ENCODE measurements at regions not wholly inside any gene's neighbourhood (a gene's known extent, or its start where the extent isn't known, plus 50 kb on each side); places are given as distances from the start of the nearest gene placed in this dataset.

- TF ChIP-seq CTCF (conservative IDR thresholded peaks at IDR 0.05; ENCODE audit: low read depth in 2 of 2) (no peak), EZH2 (IDR thresholded peaks at IDR 0.05; ENCODE audit: low read depth, unreplicated experiment) (no peak)
These were observed 329.5 kb downstream of the GRIA2 start (continued) for GRCh38 chr4:157550028-157550427.

- TF ChIP-seq EZH2phosphoT487 (IDR thresholded peaks at IDR 0.05; ENCODE audit: unreplicated experiment) (no peak), ETS1 (IDR thresholded peaks at IDR 0.05) (no peak), ZNF462 (CRISPR knock-in tag; IDR thresholded peaks at IDR 0.05) (no peak), ZNF331 (CRISPR knock-in tag; IDR thresholded peaks at IDR 0.05; ENCODE audit: low read depth) (no peak), ZNF114 (CRISPR knock-in tag; IDR thresholded peaks at IDR 0.05) (no peak), REST (IDR thresholded peaks at IDR 0.05; ENCODE audit: unreplicated experiment) (no peak)
- Histone ChIP-seq H3K9me2 (ENCODE audit: insufficient read depth) (0 out of 2 replicates have a peak, but pooled peaks cover 9% of the 10 kb centered on the region), H3K27me3 (ENCODE audit: insufficient read depth) (no peaks in the 10 kb centered on the region), H3K4me3 (no peak overlapping the region), H4K20me1 (replicated peaks; ENCODE audit: insufficient read depth) (no peaks in the 10 kb centered on the region), H3K27ac (ENCODE audit: low read depth) (no peak overlapping the region), H3K4me2 (no peak overlapping the region), H3K4me1 (ENCODE audit: insufficient read depth) (no peaks in the 10 kb centered on the region), H2AFZ (no peak overlapping the region), H3K36me3 (ENCODE audit: insufficient read depth) (peaks cover 7% of the 10 kb centered on the region; the same call in 1 of the 2 replicates), H3F3A (replicated peaks; ENCODE audit: low read depth) (no peaks in the 10 kb centered on the region), H3K79me2 (replicated peaks; ENCODE audit: insufficient read depth) (no peaks in the 10 kb centered on the region)
- H3K4me1 Mint-ChIP-seq, result no peaks in the 10 kb centered on the region
- DNase-seq (ENCODE audit: low spot score), result no peak
- no peak for ATAC-seq
- H3K36me3 Mint-ChIP-seq (ENCODE audit: low read depth), result peaks cover 36% of the 10 kb centered on the region
- H3K9me3 Mint-ChIP-seq, result peaks cover 66% of the 10 kb centered on the region
- H3K27ac Mint-ChIP-seq, result no peak overlapping the region
- peaks cover 7% of the 10 kb centered on the region for H3K27me3 Mint-ChIP-seq (ENCODE audit: insufficient read depth, low read depth, poor library complexity)
- H3K4me3 Mint-ChIP-seq, result no peak overlapping the region
These were observed 307.4 kb downstream of the GRIA2 start for GRCh38 chr4:157527954-157528353.
